ENCODE measurements at regions not wholly inside any gene's neighbourhood (a gene's known extent, or its start where the extent isn't known, plus 50 kb on each side); places are given as distances from the start of the nearest gene placed in this dataset.

DNA sequence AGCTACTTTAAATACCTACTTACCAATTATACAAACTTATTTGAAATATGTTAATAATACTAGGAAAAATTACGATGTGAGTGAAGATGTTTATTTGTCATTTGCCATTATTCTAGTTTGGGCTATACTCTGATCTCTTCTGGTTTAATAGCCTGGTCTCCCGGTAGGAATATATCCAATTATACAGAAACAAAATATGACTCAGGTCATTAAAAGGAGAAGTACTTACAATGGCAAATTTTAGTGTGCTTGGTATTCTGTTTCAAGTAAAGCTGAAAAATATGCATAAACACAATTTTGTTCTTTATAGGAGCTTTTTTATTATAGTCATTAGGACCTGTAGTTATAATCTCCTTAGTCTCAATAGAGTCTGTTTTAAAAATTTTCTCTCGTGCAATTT lies 176.8 kb downstream of the SLCO4C1 start:
- TF ChIP-seq, protein P1, sequence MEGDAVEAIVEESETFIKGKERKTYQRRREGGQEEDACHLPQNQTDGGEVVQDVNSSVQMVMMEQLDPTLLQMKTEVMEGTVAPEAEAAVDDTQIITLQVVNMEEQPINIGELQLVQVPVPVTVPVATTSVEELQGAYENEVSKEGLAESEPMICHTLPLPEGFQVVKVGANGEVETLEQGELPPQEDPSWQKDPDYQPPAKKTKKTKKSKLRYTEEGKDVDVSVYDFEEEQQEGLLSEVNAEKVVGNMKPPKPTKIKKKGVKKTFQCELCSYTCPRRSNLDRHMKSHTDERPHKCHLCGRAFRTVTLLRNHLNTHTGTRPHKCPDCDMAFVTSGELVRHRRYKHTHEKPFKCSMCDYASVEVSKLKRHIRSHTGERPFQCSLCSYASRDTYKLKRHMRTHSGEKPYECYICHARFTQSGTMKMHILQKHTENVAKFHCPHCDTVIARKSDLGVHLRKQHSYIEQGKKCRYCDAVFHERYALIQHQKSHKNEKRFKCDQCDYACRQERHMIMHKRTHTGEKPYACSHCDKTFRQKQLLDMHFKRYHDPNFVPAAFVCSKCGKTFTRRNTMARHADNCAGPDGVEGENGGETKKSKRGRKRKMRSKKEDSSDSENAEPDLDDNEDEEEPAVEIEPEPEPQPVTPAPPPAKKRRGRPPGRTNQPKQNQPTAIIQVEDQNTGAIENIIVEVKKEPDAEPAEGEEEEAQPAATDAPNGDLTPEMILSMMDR (IDR thresholded peaks at IDR 0.05; ENCODE audit: low read length): no peak
- no peak for TF ChIP-seq EZH2 (IDR thresholded peaks at IDR 0.05; ENCODE audit: borderline replicate concordance, low read length)
